HG03469 (cell line): ENCODE measurements at regions not wholly inside any gene's neighbourhood (a gene's known extent, or its start where the extent isn't known, plus 50 kb on each side); places are given as distances from the start of the nearest gene placed in this dataset.

Experiments used
- ATAC-seq: cut with Tn5 transposase; IDR thresholded peaks from one replicate; pipeline ENCODE4 v1.9.1; 2021; ENCODE audit warnings: mild to moderate bottlenecking, moderate library complexity, moderate number of reproducible peaks; ENCODE audit not compliant: unreplicated experiment

DNA sequence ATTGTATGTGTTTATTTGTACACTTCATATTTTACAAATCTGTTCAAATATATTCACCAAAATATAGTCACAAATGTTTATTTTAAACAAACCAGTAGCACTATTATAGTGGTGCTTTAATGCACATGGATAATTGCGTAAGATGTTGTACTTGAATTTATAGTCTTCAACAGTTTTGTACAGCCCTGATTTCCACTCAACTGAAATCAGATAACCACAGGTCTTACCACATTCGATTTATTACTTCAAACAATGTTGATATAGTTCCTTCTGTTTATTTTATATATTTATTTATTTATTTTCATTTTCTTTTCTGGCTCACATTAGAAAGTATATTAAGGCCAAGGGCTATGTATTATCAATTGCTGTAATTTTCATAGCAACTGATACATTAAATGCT, 99.4 kb upstream of the ZNF804A start:
- no peak for ATAC-seq

DNA sequence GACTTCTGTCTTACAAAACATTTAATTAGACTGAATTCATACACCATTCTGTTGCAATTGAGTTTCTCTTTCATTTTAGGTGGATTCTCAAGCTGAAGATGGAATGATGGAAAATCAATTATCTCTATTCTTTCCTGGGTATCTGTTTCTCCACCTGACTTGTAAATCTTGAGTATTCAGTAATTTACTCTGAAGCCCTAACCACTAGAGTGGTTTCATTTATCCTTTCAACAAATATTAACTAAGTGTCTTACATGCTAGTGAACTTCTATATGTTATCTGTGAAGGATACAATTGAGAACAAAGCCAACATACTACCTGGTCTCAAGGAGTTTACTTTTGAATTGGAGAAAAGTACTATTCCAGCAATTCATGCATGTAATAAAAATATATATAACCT, 94.1 kb upstream of the ZNF804A start:
- ATAC-seq: no peak

DNA sequence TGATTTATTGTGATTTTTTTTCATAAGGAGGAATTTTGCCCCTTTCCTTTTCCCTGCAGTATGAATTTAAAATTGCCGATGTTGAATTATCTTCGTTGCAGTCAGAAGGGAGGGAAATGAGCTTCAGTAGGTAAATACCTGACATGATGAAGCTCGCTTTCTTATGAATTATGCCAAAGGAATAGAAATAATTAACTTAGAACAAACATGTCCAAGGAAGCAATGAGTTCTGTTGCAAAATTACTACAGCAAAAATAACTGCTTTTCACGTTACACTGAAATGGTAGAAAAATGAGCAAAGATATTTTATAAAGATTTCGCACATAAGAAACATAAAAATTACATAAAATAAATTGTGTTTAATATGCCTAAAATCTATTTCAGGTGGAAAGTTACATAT, 91.1 kb upstream of the ZNF804A start:
- ATAC-seq: no peak

DNA sequence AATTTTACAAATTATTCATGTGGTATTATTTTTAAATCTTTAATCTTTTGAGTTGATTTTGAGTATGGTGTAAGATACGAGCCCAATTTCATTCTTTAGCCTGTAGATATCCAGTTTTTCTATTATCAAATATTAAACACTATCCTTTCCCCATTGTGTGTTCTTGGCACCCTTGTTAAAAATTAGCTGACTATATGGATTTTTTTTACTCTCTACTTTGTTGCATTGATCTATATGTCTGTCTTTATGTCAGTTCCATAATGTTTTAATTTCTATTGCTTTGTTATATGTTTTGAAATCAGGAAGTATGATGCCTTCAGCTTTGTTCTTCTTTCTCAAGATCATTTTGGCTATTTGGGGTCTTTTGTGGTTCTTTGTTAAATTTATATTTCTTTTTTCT, 80.9 kb upstream of the ZNF804A start:
- ATAC-seq: no peak

DNA sequence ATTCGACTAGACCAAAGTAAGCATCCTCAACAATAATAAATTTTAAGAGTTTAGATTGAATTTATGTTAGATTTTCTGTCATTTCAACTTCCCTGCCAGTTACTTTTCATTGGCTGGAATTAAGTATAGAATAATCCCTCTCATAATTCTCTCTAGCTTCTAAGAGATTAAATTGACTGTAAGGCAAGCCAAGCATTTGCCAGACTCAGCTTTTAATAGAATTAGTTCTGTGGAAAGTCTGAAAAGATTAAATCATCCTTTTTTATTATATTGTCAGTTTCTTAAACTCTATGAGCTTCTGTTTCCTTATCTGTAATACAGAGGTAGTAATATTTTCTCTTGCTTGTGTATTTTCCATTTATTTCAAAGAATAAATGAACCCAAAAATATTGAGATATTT, 77.9 kb upstream of the ZNF804A start:
- no peak for ATAC-seq

DNA sequence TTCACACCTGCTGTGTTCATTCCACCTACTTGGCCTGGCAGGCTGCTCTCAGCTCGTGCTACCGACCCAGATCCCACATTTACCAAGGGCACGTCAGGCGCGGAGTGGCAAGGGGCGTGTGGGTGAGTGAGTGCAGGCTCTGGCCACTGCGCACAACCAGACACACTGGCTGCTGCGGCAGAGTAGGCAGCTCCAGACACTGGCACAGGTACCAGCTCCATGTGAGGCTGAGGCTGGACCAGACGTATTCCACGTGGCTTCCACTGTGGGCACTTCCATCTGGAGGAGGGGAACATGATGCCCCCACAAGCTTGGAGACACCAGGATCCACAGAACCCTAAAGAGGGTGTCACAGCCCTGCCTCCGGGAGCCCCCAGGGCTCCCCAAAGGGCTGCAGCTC, 74.6 kb upstream of the ZNF804A start:
- no peak for ATAC-seq

DNA sequence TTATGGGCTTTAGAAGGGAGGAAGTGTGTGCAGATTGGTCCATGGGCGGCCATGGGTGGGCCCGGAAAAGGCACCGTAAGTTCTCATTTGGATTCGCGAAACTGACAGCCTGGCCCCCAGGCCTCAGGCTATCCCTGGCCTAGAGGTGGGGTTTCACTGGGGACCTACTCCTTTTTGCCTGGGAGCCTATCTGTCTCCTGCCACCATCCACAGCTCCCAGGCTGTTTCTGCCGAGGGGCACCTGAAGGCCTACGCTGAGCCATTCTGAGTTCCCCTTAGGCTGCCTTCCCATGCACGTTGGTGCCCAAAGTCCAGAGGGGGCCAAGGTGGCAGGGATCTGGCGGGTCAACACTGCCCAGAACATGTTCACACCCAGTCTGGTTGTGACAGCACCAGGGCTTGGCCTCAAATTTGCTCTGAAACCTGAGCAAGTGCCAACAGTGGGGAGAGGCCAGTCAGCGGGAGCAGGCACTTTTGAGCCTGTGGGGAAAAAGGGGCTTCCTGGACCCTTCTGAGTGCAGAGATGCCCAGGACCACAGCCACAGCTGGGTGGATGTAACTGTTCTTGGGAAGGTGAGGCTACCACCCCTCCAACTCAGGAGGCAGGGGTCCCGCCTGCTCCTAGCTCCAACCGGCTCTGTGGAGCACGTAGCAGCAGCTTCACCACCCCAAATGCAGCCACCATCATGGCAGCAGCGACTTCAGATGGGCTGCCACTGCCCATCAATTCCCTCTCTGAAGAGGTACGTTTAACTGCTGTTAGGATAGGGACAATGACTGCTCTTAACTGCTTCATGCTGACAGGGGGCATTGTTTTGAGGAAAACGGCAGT, 73.6 kb upstream of the ZNF804A start:
- no peak for ATAC-seq

DNA sequence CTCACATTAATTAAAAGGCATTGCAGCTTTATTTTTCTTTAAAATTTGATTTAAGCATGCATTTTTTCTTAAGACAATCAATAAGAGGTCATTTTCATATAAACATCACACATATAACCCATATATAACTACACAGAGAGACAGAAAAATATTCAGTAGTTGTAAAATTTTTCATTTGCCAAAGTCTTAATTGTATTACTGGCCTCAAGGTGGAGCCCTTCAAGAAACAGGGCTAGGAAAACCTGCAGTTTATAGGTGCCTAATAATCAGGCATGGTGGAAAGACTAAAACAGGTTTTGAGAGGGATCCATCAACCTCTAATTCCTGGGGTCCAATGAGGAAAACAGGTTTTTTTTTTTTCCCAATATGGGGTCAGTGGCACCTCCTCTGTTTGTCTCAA, 71.3 kb upstream of the ZNF804A start:
- ATAC-seq: no peak

DNA sequence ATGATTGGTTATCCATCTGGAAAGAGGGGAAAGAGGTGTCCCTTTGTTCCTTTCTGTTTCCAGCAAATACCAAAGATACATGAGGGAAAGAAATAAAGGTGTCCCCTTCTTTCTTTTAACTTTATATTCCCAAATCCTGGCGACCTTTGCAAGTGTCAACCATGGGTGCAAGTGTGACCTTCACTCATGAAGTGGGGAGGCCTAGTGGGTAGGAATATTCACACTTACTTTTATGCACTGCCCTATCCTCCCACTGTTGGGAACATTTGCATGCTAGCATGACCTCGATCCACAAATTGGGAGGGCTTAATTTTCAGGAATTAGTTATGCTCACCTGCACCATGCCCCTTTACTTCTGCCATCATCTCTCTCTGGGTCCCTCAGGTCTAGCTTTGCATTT, 70.2 kb upstream of the ZNF804A start:
- ATAC-seq: no peak

DNA sequence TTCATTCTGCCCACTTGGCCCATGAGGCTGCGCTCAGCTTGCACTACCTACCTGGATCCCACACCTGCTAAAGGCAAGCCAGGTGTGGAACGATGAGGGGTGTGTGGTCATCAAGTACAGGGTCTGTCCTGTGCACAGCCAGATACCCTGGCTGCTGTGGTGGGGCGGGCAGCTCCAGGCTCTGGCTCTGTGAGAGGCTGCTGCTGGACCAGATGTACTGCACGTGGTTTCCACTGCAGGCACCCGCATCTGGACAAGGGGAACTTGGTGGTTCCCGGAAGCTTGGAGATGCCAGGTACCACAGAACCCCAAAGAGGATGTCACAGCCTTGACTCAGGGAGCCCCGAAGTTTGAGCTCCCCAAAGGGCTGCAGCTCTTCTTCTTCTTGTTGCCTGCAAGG, 68.1 kb upstream of the ZNF804A start:
- ATAC-seq: no peak

DNA sequence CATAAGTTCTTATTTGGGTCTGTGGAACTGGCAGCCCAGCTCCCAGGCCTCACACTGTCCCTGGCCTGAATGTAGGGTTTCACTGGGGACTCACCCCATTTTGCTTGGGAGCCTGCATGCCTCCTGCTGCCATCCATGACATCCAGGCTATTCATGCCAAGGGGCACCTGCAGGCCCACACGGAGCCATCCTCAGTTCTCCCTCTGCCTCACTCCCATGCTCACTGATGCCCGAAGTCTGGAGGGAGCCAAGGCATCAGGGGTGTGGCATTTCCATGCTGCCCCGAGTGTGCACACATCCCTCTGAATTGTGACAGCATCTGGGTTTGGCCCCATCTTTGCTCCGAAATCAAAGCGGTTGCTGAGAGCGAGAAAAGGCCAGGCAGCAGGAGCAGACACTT, 67.4 kb upstream of the ZNF804A start:
- no peak for ATAC-seq

DNA sequence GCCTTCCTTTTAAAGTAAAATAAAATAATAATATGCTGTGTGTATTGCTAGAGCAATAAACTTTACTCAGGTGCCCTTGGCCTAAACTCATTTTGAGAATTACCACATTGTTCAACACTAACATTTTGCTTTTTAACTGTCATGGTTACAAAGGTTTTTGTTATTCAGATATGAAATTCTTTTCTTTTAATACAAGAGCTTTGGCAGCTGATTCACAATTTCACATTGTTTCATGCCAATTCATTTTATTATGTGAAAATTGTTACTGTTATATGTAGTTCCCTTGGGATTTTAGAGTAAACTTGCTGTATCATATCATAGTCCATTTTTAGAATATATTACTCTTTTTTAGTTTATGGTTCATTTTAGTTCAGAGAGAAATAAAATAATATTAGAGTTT, 65.8 kb upstream of the ZNF804A start:
- ATAC-seq: no peak

DNA sequence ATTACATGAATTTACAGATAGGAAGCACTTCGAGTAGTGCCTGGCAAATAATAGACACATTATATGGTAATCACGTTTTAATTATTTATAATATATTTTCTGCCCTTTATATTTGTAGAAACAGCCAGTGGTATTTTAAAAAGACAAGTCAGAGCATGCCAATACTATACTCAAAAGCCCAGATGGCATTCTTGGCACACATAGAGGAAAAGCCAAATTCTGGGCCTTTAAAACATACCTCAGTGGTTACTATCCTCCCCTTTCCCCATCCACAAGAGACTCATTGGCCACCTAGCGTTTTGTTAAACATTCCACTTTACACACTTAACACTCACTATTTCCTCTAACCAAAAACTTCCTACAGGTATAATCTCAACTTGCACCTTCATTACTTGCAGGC, 63.3 kb upstream of the ZNF804A start:
- no peak for ATAC-seq

DNA sequence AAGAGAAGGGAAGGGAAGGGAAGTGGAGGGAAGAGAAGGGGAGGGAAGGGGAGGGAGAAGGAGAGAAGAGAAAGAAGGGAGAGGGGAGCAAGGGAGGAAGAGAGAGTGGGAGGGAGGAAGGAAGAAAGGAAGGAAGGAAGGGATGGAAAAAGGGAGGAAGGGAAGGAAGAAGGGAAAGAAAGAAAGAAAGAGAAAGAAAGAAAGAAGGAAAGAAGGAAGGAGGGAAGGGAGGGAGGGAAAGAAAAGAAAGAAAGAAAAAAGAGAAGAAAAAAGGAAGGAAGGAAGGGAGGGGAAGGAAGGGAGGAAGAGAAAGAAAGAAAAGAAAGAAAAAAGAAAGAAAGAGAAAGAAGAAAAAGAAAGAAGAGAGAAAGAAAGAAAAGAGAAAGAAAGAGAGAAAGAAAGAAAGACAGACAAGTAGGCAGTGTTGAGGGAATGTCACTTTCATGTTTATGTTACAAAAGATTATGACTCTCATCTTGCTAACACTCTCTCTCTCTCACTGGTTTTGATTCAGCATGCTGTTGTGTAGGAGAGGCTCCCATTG, 58.0 kb upstream of the ZNF804A start:
- no peak for ATAC-seq

DNA sequence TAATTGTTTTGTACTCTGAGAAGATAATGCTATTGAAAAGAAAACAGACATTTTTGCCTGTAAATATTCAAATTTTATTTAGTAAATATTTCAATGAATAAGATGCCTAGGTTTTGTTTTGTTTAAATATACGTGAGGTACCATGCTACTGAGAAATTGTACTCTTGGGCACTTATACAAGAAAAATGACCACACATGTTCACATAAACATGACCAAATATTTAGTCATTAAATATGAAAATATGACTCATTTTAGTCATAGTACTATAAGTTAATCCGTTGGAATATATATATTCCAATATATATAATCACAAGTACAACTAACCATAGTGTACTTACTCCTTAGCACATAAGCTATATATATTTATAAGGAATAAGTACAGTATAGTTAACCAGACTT, 56.7 kb upstream of the ZNF804A start:
- ATAC-seq: no peak

DNA sequence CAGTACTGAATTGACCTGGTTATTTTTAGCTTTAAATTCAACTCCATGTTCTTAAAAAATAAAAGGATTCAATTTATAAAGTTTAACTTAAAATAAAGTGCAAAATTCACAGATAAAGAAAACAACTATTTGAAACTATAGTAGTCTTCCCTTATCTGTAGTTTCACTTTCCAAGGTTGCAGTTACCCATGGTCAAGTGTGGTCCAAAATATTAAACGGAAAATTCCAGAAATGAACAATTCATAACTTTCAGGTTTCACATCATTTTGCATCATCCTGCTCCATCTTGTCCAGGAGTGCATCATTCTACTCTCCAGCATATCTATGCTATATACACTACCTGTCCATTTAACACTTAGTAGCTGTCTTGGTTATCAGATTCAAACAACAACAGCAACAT, 54.5 kb upstream of the ZNF804A start:
- ATAC-seq: no peak
